ENCODE measurements at regions not wholly inside any gene's neighbourhood (a gene's known extent, or its start where the extent isn't known, plus 50 kb on each side); places are given as distances from the start of the nearest gene placed in this dataset.
"Not testable (repeated sequence)": the region's sequence is repeated elsewhere in the genome, so short reads cannot be mapped to it uniquely, and the experiment has no call there.

- DNase-seq = no peak
Observed at GRCh38 chr17:13874134-13874533, 195.2 kb upstream of the COX10 start.

DNA sequence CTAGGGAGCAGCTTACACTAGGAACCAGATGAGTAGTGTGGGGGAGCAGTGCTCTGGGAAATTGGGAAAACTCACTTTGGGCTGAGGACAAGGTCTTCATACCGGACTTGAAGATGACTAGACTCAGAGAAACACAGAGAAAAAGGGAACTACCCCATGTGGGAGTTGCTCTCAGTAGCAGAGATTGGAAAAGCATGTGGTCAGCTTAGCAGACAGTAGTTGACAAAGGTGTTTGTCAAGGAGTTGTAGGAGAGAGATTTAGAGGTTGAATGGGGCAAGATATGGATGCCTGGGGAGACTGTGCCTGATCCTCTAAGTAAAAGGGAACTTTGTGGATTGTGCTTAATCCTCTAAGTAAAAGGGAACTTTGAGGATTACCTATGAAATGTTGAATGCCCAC, 194.5 kb upstream of the COX10 start:
- no peak for DNase-seq

DNA sequence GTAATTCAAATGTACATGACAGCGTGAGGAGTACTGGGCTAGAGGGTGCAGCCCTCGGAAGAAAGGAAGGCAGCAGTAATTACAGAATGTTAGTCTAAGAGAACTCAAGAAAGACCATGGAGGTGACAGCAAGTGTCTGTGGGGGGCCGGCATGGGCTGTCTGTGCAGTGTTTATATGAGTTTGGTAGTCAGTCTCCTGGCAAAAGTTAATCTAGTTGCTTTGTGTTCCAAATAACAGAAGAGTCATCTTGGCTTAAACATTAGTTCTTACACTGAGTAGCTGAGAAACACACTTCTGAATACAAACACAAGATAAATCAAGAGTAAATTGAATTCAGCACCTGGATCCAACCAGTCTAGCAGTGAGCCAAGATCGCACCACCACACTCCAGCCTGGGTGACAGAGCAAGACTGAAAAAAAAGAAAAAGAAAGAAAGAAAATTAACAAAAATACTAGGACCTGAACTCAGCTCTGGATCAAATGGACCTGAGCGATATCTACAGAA, 189.3 kb upstream of the COX10 start:
- DNase-seq = no peak

DNA sequence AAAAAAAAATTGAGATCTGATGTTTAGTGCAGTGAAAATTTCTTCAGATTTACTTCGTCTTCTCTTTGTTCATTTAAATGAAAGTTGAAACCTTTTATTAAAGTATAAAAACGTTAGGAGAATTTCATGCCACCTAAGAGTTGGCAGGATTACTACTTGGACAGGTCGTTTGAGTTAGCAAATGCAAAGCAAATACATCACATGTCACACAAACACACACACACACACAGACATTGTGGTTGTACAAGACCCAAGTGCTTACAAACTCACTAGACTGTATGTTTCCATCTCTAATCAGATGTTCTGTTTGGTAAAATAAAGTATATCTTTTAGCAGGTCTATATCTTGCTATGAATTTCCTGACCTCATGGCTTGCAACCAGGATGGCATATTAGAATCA, 185.6 kb upstream of the COX10 start:
- no peak for DNase-seq

DNA sequence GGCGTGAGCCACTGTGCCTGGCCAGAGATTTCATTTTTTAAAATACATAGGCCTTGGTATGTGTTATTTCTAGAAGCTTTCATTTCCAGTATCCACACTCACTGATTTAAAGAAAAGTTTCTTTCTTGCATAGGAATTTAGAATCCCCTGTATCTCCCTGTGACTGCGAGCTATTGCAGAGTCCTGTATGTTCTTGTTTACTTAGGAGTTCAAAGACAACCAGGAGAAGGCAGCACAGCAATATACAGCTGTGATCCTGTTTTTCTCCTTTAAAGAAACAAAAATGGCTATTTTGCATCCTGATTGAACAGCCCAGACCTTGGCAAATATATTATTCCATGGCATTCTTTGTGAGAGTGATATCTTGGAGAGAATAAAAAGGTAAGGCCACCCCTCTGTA, 185.0 kb upstream of the COX10 start:
- no peak for DNase-seq

DNA sequence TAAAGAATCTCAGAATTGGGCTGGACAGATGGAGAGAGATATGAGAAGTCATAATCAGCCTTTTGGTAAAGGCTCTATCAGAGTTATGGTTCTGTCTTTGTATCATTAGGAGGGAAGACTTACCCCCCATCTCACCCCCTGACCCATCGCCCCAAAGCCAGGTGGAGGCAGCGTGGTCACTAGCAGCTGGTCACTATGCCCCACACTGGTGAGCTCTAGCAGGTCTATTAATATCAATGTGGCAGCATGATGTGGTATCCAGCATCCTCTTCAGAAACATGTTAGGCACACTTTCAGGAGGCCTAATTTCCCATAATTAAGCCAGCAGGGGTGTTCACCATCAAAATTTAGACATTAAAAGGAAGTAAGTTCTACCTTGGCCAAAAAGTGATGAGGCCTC, 183.8 kb upstream of the COX10 start:
- no peak for DNase-seq

DNA sequence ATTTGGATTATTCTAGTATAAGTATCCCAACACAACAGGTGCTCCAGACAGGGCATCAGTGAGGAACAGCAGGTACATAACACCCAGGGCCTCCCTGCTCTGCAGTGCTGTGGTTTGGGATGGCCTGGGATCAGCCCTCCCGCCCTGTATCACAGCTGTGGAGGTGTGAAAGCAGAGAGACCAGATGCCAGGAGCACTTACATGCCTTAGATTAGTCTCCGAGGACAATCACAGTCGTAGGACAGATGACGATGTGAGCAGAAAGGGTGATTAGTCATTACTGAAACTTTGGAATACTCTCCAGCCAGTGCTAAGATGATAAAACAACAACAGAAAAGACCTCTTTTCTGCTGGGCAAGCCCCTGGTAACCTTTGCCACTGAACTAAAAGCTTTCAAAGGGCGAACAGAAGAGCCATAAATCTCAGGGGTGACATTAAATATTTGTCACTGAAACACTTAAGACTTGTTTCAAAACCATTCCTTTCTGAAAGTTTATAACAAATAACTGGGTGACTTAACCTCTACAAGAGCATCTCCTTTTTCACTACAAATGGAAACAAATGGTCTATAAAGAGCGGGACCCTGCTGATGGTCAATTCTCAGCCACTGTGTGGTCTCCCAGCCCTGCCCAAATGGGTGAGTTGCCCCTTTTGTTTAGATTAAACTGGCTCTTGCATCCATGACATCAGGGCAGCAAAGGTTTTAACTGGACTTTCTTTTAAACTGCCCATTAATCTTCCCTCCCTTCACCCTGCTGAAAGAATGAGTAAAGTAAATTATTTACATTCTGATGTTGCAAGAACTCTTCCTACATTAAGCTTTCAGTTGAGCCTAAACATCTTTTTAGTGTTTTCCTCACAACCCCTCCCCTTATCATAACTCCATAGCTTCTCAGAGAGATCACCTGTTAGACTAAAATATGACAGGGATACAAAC, 183.1 kb upstream of the COX10 start:
- no peak for DNase-seq

GRCh38 chr17:13888056-13888609, 181.2 kb upstream of the COX10 start:
- DNase-seq = no peak

DNA sequence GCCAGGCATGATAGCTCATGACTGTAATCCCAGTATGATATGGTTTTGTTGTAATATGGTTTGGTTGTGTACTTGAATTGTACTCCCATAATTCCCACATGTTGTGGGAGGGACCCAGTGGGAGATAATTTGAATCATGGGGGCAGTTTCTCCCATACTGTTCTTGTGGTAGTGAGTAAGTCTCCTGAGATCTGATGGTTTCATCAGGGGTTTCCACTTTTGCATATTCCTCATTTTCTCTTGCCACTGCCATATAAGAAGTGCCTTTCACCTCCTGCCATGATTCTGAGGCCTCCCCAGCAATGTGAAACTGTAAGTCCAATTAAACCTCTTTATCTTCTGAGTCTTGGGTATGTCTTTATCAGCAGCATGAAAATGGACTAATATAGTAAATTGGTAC, 160.3 kb upstream of the COX10 start:
- not testable (repeated sequence) for DNase-seq

- no peak for DNase-seq
Observed at GRCh38 chr17:13909901-13910519, 159.3 kb upstream of the COX10 start.

GRCh38 chr17:13917634-13918033, 151.7 kb upstream of the COX10 start:
- no peak for DNase-seq

GRCh38 chr17:13918247-13918646, 151.1 kb upstream of the COX10 start:
- no peak for DNase-seq

DNA sequence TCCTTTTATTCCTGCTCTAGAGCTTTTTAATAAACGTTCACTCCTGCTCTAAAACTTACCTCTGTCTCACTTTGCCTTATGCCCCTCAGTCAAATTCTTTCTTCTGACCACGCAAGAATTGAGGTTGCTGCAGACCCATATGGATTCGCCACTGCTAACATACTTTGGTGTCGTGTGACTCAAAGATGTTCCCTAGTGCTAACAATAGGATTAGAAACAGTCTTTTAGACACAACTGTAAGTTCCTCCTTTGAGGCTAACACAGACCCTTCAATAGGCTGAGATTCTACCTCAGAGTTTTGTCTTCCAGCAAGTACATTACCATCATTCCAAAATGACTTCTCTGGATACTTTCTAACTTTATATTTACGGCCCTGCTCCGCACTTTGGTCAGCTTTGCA, 149.5 kb upstream of the COX10 start:
- DNase-seq = no peak

- DNase-seq = no peak
Observed at GRCh38 chr17:13920413-13920812, 148.9 kb upstream of the COX10 start.

GRCh38 chr17:13921841-13922776, 147.2 kb upstream of the COX10 start:
- no peak for DNase-seq

- no peak for DNase-seq
Observed at GRCh38 chr17:13922885-13923284, 146.4 kb upstream of the COX10 start.

GRCh38 chr17:13925579-13925978, 143.7 kb upstream of the COX10 start:
- DNase-seq = no peak

DNA sequence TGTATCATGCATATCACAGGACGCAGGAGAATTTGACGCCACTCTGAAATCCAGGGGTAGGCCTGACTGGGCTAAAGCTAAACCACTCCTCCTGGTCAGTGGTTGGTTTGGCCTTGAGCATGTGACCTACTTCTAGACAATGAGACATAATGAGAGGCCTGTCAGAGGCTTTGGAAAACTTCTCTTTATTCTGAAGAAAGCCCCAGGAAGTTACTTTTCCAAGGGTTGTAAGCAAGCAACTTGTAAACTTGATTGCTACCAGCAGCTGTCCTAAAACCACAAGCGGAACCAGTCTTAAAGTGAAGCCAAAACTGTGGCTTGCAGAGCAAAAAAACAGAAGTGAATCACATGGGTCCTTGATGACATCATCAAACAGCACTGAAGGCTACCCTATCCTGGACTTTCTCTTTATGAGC, 138.2 kb upstream of the COX10 start:
- no peak for DNase-seq

GRCh38 chr17:13931800-13932460, 137.4 kb upstream of the COX10 start:
- DNase-seq = no peak

DNA sequence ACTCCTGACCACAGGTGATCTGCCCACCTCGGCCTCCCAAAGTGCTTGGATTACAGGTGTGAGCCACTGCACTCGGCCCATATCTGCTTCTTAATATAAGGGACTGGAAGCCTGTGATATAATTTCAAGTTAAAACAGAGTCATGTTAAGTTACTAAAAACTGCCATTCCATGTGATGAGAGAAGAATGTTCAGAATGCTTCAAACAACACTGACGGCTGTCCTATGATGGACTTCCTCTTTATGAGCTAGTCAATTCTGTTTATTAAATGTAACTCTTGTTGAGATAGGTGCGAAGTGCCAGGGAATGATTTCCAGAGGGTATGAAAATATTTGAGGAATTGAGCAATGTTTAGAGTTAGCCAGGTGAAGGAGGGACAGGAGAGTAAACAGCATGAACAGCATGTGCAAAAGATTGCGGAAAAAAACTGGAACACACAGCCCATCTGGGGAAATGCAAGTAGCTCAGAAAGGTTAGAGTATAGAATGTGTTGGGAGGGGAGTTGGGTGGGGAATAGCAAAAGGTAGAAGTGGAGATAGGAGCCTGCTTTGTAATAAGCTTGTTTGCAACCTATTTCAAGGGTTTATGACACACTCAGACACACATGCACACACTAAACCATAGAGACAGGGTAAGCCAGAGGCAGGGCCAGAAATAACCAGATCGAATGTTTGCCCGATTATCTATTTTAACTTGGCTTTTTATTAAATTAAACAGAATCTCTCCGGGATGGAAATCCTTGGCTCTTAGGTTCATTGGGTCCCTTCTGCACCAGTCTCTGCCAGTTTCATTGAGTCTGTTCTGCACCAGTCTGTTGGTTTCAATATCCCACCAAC, 135.6 kb upstream of the COX10 start:
- DNase-seq = no peak

GRCh38 chr17:13939222-13939621, 130.1 kb upstream of the COX10 start:
- no peak for DNase-seq
